ENCODE measurements at regions not wholly inside any gene's neighbourhood (a gene's known extent, or its start where the extent isn't known, plus 50 kb on each side); places are given as distances from the start of the nearest gene placed in this dataset.
"Not testable (repeated sequence)": the region's sequence is repeated elsewhere in the genome, so short reads cannot be mapped to it uniquely, and the experiment has no call there.

GRCh38 chr4:151522866-151523519 lies 114.0 kb downstream of the FHIP1A start:
- DNase-seq (ENCODE audit: low spot score in 2 of 2): no peak
- H3K27me3 ChIP-seq: no peaks in the 10 kb centered on the region
- no peaks in the 10 kb centered on the region for H3K36me3 ChIP-seq
- no peaks in the 10 kb centered on the region for H3K9me3 ChIP-seq
- H3K4me3 ChIP-seq: no peak overlapping the region
- no peak for TF ChIP-seq EP300 (IDR thresholded peaks at IDR 0.05)
- no peak for TF ChIP-seq CTCF (IDR thresholded peaks at IDR 0.05)
- no peak for TF ChIP-seq POLR2A (IDR thresholded peaks at IDR 0.05)
- 38 to 39% methylated on average over 4 of the region's 4 CpGs for whole genome bisulfite sequencing, 2 donors
- H3K27ac ChIP-seq: no peak overlapping the region
- H3K4me1 ChIP-seq: no peaks in the 10 kb centered on the region

- 76 to 82% methylated on average over 2 of the region's 2 CpGs for WGBS, 2 donors
- TF ChIP-seq CTCF (IDR thresholded peaks at IDR 0.05) (no peak), POLR2A (IDR thresholded peaks at IDR 0.05) (no peak), EP300 (IDR thresholded peaks at IDR 0.05) (no peak)
- H3K27me3 ChIP-seq: no peaks in the 10 kb centered on the region
- H3K4me3 ChIP-seq: no peak overlapping the region
- H3K27ac ChIP-seq: no peak overlapping the region
- H3K4me1 ChIP-seq: no peaks in the 10 kb centered on the region
- no peaks in the 10 kb centered on the region for H3K36me3 ChIP-seq
- no peak for DNase-seq (ENCODE audit: low spot score in 2 of 2)
- H3K9me3 ChIP-seq: no peaks in the 10 kb centered on the region
Measured at GRCh38 chr4:151524610-151525009, 115.6 kb downstream of the FHIP1A start.

GRCh38 chr4:151526489-151526888 lies 117.5 kb downstream of the FHIP1A start:
- H3K9me3 ChIP-seq; H3K4me1 ChIP-seq; H3K36me3 ChIP-seq; H3K27ac ChIP-seq; DNase-seq (ENCODE audit: low spot score in 2 of 2); H3K27me3 ChIP-seq; H3K4me3 ChIP-seq: not testable (repeated sequence)
- no CpG with 5 or more reads among the region's 36 CpGs for WGBS, 2 donors

GRCh38 chr4:151527699-151528098 lies 118.7 kb downstream of the FHIP1A start:
- Histone ChIP-seq H3K36me3 (no peaks in the 10 kb centered on the region), H3K27me3 (no peaks in the 10 kb centered on the region), H3K4me3 (no peak overlapping the region), H3K27ac (no peak overlapping the region), H3K9me3 (no peaks in the 10 kb centered on the region), H3K4me1 (no peaks in the 10 kb centered on the region)
- WGBS, 2 donors: 84 to 91% methylated on average over 2 of the region's 2 CpGs
- TF ChIP-seq CTCF (IDR thresholded peaks at IDR 0.05) (no peak), EP300 (IDR thresholded peaks at IDR 0.05) (no peak), POLR2A (IDR thresholded peaks at IDR 0.05) (no peak)
- no peak for DNase-seq (ENCODE audit: low spot score in 2 of 2)

- WGBS, 2 donors: 83 to 93% methylated on average over 2 of the region's 2 CpGs
- Histone ChIP-seq H3K27ac (no peak overlapping the region), H3K4me3 (no peak overlapping the region), H3K36me3 (no peaks in the 10 kb centered on the region), H3K9me3 (no peaks in the 10 kb centered on the region), H3K27me3 (no peaks in the 10 kb centered on the region), H3K4me1 (no peaks in the 10 kb centered on the region)
- no peak for TF ChIP-seq EP300 (IDR thresholded peaks at IDR 0.05)
- no peak for TF ChIP-seq POLR2A (IDR thresholded peaks at IDR 0.05)
- TF ChIP-seq CTCF (IDR thresholded peaks at IDR 0.05): no peak
- DNase-seq (ENCODE audit: low spot score in 2 of 2): no peak
Measured at GRCh38 chr4:151529187-151529586, 120.2 kb downstream of the FHIP1A start.

- no peak for DNase-seq (ENCODE audit: low spot score in 2 of 2)
- Histone ChIP-seq H3K4me1 (no peaks in the 10 kb centered on the region), H3K27me3 (no peaks in the 10 kb centered on the region), H3K36me3 (no peaks in the 10 kb centered on the region), H3K4me3 (no peak overlapping the region), H3K27ac (no peak overlapping the region), H3K9me3 (no peaks in the 10 kb centered on the region)
- no peak for TF ChIP-seq POLR2A (IDR thresholded peaks at IDR 0.05)
- no peak for TF ChIP-seq CTCF (IDR thresholded peaks at IDR 0.05)
- TF ChIP-seq EP300 (IDR thresholded peaks at IDR 0.05): no peak
- 86 to 96% methylated on average over 2 of the region's 2 CpGs for WGBS, 2 donors
Measured at GRCh38 chr4:151530230-151530629, 121.3 kb downstream of the FHIP1A start.
